Esophagus squamous epithelium (tissue), 4 donors: ENCODE measurements at regions not wholly inside any gene's neighbourhood (a gene's known extent, or its start where the extent isn't known, plus 50 kb on each side); places are given as distances from the start of the nearest gene placed in this dataset.

Experiments used
- POLR2A ChIP-seq, 4 donors: fragments of 450-650 bp; IDR thresholded peaks; one replicate each; pipeline ENCODE4 v1.6.1; 2017; ENCODE audit warnings: antibody characterized with exemption in 4 of 4, mild to moderate bottlenecking in 4 of 4, moderate library complexity in 3 of 4
- TF ChIP-seq, protein P1 (sequence below), 6 experiments: fragments of 450-650 bp in 4 of 6; fragments of 200-600 bp in 2 of 6; sonication (generic) in 2 of 6; IDR thresholded peaks; one replicate each; pipeline ENCODE4 v1.5.1; 2016 to 2019; ENCODE audit warnings: antibody characterized with exemption in 6 of 6, mild to moderate bottlenecking in 4 of 6, moderate library complexity in 4 of 6

DNA sequence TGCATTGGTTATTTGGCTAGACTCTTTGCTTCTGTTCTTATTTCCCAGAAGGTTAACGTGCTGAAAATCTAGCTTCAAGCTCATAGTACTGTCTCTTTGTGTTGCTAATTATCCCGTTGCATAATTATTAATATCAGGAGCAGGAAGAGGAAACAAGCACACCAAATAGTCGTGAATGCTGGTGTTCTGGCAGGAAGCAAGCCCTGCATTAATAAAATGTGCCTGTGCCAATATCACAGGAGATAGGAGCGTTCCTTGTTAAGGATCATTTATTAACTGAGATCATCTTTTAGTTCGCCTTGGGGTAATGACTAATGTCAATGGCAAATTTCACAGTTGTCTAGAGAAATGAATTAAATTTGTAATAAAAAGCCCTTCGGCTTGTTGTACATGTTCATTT is 893.0 kb upstream of the POU3F3 start:
- TF ChIP-seq POLR2A (IDR thresholded peaks at IDR 0.05) = no peak
- TF ChIP-seq, protein P1, sequence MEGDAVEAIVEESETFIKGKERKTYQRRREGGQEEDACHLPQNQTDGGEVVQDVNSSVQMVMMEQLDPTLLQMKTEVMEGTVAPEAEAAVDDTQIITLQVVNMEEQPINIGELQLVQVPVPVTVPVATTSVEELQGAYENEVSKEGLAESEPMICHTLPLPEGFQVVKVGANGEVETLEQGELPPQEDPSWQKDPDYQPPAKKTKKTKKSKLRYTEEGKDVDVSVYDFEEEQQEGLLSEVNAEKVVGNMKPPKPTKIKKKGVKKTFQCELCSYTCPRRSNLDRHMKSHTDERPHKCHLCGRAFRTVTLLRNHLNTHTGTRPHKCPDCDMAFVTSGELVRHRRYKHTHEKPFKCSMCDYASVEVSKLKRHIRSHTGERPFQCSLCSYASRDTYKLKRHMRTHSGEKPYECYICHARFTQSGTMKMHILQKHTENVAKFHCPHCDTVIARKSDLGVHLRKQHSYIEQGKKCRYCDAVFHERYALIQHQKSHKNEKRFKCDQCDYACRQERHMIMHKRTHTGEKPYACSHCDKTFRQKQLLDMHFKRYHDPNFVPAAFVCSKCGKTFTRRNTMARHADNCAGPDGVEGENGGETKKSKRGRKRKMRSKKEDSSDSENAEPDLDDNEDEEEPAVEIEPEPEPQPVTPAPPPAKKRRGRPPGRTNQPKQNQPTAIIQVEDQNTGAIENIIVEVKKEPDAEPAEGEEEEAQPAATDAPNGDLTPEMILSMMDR (IDR thresholded peaks at IDR 0.05) = no peak
